HG02884 (cell line): ENCODE measurements at regions not wholly inside any gene's neighbourhood (a gene's known extent, or its start where the extent isn't known, plus 50 kb on each side); places are given as distances from the start of the nearest gene placed in this dataset.

ENCODE experiments used
- ATAC-seq: cut with Tn5 transposase; IDR thresholded peaks from one replicate; pipeline ENCODE4 v1.9.1; 2021; ENCODE audit warnings: mild to moderate bottlenecking, moderate library complexity; ENCODE audit not compliant: unreplicated experiment

- ATAC-seq: no peak
Observed at GRCh38 chr6:14933183-14933544, 312.7 kb upstream of the JARID2 start.

GRCh38 chr6:14934013-14934412, 311.9 kb upstream of the JARID2 start:
- ATAC-seq: no peak

- ATAC-seq: no peak
Observed at GRCh38 chr6:14934844-14935243, 311.0 kb upstream of the JARID2 start.

GRCh38 chr6:14936861-14937260, 309.0 kb upstream of the JARID2 start:
- ATAC-seq: no peak

- ATAC-seq: no peak
Observed at GRCh38 chr6:14943116-14943515, 302.8 kb upstream of the JARID2 start.

DNA sequence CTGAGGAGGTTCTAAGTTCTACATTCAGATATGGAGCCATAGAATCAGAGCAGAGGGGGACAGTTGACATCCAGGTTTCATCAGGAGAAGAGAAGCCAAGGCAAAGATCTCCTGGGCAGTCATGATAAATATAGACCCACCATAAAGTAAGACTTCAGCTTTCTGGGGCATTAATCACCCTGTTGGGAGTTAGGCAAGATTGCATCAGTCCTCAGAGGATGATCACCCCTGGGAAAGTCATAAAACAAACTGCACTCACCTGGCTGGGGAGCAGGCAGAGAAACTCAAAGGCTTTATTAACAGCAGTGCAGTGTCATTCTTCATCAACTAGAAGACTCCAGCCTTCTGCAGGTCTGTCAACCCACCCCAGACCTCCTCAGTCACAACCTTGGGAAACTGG, 301.3 kb upstream of the JARID2 start:
- ATAC-seq: no peak

- ATAC-seq: no peak
Observed at GRCh38 chr6:14945461-14946185, 300.2 kb upstream of the JARID2 start.

DNA sequence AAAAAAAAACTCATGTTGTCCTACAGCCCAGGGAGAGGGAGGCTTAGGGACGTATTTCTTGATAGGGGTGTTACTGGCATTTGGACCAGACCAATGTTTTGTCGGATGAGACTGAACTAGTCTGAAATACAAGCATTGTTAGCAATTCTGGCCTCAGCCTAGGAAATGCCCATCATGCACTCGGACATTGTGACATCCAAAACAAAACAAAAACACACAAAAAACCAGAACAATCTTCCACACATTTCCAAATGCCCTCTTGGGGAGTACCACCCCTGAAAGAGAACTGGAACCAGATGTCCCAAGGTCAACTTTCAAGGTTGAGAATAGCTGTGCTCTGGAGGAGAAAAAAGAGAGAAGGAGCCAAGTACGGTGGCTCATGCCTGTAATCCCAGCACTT, 299.1 kb upstream of the JARID2 start:
- ATAC-seq: no peak

- ATAC-seq: no peak
Observed at GRCh38 chr6:14948586-14949245, 297.2 kb upstream of the JARID2 start.

GRCh38 chr6:14950103-14950969, 295.5 kb upstream of the JARID2 start:
- ATAC-seq: no peak

DNA sequence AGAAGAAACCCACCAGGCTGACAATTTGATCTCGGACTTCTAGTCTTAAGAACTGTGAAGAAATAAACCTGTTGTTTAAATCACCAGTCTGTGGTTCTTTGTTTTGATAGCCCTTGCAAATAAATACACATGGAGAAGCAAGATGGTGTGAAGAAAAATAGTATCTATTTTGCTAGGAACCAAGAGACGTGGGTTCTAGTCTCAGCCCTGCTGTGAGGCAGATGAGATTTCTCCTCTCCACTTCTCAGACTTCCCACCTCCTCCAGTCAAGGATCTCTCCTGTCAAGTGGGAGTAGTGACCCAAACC, 294.9 kb upstream of the JARID2 start:
- no peak for ATAC-seq

GRCh38 chr6:14951704-14952103, 294.2 kb upstream of the JARID2 start:
- no peak for ATAC-seq

- ATAC-seq: no peak
Observed at GRCh38 chr6:14953836-14954235, 292.0 kb upstream of the JARID2 start.

DNA sequence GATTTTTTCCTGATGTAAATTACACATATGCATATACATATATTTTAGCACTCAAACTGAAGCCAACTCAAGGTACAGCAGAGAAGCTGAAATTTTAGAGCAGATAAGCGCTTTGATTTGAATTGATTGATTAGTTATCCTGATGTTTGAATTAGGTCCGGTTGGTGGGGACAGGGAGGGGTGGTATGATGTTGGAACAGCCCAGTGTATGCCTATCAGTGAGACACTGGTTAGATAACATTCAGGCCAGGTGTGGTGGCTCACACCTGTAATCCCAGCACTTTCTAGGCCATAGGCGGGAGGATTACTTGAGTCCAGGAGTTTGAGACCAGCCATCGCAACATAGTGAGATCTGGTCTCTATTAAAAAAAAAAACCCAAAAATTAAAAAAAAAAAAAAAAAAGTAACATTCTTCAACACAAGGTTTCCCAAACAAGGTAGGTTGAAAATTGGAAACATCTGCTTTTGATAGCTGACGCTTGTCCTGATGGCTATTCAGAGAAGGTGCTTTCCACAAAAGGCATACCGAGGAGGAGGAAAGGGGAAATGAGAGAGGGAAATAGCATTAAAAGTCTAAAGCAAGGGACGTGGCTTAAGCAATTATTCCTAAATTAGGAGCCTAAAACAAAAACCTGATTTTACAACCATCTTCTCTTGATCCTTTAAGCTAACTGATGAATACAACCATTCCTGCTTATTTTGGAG, 288.4 kb upstream of the JARID2 start:
- no peak for ATAC-seq

- ATAC-seq: no peak
Observed at GRCh38 chr6:14959324-14959885, 286.5 kb upstream of the JARID2 start.

GRCh38 chr6:14964556-14965270, 281.2 kb upstream of the JARID2 start:
- no peak for ATAC-seq

- no peak for ATAC-seq
Observed at GRCh38 chr6:14965424-14966075, 280.3 kb upstream of the JARID2 start.

GRCh38 chr6:14966096-14966905, 279.6 kb upstream of the JARID2 start:
- ATAC-seq: no peak
